Psoas muscle (tissue), 7 donors: ENCODE measurements at regions not wholly inside any gene's neighbourhood (a gene's known extent, or its start where the extent isn't known, plus 50 kb on each side); places are given as distances from the start of the nearest gene placed in this dataset.

Source experiments
- ATAC-seq, 4 donors: fragments of 200-7000 bp; cut with Tn5 transposase; one replicate each; pipeline ENCODE4 v1.9.1; 2020; ENCODE audit warnings: moderate library complexity in 3 of 4, mild to moderate bottlenecking in 2 of 4
- DNase-seq, 2 donors: peaks; one replicate each; pipeline ENCODE4 v3.0.0-alpha.2; 2020
- H3K27ac ChIP-seq: fragments of 200-600 bp; one replicate; pipeline ENCODE4 v1.8.0; 2022
- H3K27me3 ChIP-seq, 3 donors: fragments of 200-600 bp in 1 of 3; one replicate each; pipeline versions ENCODE4 v1.6.1 to v1.8.0; 2013 to 2022; ENCODE audit warnings: low read length in 2 of 3, mild to moderate bottlenecking in 2 of 3, moderate library complexity in 1 of 3; ENCODE audit not compliant: insufficient read depth in 3 of 3
- H3K36me3 ChIP-seq, 2 donors: fragments of 200-600 bp in 1 of 2; one replicate each; pipeline versions ENCODE4 v1.6.1 to v1.8.0; 2013 to 2022; ENCODE audit warnings: low read depth in 1 of 2, mild to moderate bottlenecking in 1 of 2, moderate library complexity in 1 of 2; ENCODE audit not compliant: insufficient read depth in 1 of 2
- H3K4me1 ChIP-seq: fragments of 200-600 bp; one replicate; pipeline ENCODE4 v1.8.0; 2022
- H3K4me3 ChIP-seq: fragments of 200-600 bp; one replicate; pipeline ENCODE4 v1.8.0; 2022; ENCODE audit warnings: mild to moderate bottlenecking
- H3K9me3 ChIP-seq: fragments of 200-600 bp; one replicate; pipeline ENCODE4 v1.8.0; 2022
- WGBS, 3 donors: extraction: QIAGEN DNeasy Blood & Tissue Kit; methylation state at CpG; one replicate each; pipeline versions ENCODE4 v1.1.6 to v1.1.7; 2013; 5-methylcytosine and 5-hydroxymethylcytosine counted together
- intact Hi-C, 2 donors: fragments of 100-400 bp; cut with DNase I; formaldehyde crosslinking; loops; one replicate each; pipeline versions ENCODE4 v1.11.0 to v1.14.2; 2022
- TF ChIP-seq, protein P1 (sequence below): fragments of 200-600 bp; IDR thresholded peaks from one replicate; pipeline ENCODE4 v1.8.0; 2022; ENCODE audit warnings: antibody characterized with exemption
- donor health status: healthy with polysubstance abuse.
- donor health status: DM: no; HTN: no; CAD: no; lungs with moderate emphysema.
- donor health status: Bipolar disorder and iron deficiency.
- donor health status: healthy.
- donor health status: DM: yes; HTN: yes; CAD: no.
- donor health status: DM: no; HTN: no; CAD: no.
- donor health status: DM: yes; HTN: yes; CAD: no.

GRCh38 chr13:99704390-99704789 lies 203.1 kb downstream of the TM9SF2 start:
- Histone ChIP-seq H3K27me3 (no peaks in the 10 kb centered on the region), H3K9me3 (no peaks in the 10 kb centered on the region), H3K4me3 (no peak overlapping the region), H3K4me1 (no peaks in the 10 kb centered on the region), H3K27ac (no peak overlapping the region), H3K36me3 (no peaks in the 10 kb centered on the region)
- TF ChIP-seq, protein P1, sequence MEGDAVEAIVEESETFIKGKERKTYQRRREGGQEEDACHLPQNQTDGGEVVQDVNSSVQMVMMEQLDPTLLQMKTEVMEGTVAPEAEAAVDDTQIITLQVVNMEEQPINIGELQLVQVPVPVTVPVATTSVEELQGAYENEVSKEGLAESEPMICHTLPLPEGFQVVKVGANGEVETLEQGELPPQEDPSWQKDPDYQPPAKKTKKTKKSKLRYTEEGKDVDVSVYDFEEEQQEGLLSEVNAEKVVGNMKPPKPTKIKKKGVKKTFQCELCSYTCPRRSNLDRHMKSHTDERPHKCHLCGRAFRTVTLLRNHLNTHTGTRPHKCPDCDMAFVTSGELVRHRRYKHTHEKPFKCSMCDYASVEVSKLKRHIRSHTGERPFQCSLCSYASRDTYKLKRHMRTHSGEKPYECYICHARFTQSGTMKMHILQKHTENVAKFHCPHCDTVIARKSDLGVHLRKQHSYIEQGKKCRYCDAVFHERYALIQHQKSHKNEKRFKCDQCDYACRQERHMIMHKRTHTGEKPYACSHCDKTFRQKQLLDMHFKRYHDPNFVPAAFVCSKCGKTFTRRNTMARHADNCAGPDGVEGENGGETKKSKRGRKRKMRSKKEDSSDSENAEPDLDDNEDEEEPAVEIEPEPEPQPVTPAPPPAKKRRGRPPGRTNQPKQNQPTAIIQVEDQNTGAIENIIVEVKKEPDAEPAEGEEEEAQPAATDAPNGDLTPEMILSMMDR: no peak
- no peak for ATAC-seq
- intact Hi-C loops: no loop called here
- WGBS, 3 donors: 73 to 76% (median 75%) methylated on average over 4 of the region's 4 CpGs
- no peak for DNase-seq

- intact Hi-C loops: no loop called here
- Histone ChIP-seq H3K27ac (no peak overlapping the region), H3K4me3 (no peak overlapping the region), H3K9me3 (no peaks in the 10 kb centered on the region), H3K36me3 (no peaks in the 10 kb centered on the region), H3K27me3 (no peaks in the 10 kb centered on the region), H3K4me1 (no peaks in the 10 kb centered on the region)
- no peak for DNase-seq
- TF ChIP-seq, protein P1: no peak
- no peak for ATAC-seq
Measured at GRCh38 chr13:99703908-99704307, 202.6 kb downstream of the TM9SF2 start.

DNA sequence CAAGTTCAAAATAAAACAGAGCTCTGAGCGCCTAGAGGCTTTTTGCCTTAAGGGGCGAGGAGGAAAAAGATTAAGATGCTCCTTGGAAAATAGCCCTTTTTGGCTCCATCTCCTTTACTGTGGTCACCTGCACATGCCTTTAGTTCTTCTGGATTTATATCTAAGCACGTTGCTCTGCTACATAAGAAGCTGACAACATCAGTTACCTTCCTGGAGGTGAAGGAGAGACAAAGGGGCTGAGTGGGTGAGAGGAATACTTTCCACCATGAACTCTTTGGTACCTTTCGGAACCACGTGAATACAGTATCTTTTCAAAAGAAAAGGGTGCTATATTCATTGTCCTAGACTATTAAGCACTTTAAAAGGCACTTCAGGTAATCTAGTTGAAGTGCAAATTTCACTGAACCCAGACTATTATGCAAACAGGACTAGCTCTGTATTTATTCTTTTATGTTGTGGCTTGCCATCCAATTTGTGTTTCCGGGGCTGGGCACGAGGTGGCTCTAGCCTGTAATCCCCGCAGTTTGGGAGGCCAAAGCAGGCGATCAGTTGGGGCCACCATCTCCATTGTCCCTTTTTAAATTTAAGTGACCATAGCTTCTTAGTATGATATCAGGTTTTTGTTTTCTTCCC lies 201.5 kb downstream of the TM9SF2 start:
- TF ChIP-seq, protein P1: no peak
- DNase-seq: no peak
- Histone ChIP-seq H3K36me3 (no peaks in the 10 kb centered on the region), H3K9me3 (no peaks in the 10 kb centered on the region), H3K4me1 (no peaks in the 10 kb centered on the region), H3K27ac (no peak overlapping the region), H3K27me3 (no peaks in the 10 kb centered on the region), H3K4me3 (no peak overlapping the region)
- no peak for ATAC-seq
- WGBS, 3 donors: 69 to 71% (median 70%) methylated on average over 9 of the region's 9 CpGs
- intact Hi-C loops: no loop called here

DNA sequence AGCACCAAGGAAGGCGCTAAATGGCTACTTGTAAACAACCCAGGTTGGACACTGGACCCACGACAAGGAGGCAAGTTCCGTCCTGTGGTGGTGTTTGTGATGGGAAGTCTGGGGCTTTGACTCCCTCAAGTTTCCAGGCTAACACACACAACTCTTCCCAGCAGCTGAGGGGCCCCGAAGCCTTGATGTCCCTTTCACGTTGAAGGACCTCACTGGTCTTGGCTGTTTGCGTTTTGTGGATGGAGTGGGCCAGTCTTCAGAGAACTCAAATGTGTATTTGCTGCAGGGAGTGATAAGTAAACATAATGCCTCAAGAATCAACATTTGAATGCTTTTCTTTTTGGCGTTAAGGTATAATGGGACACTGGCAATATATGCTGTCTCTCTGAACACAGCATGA lies 199.2 kb downstream of the TM9SF2 start:
- H3K27me3 ChIP-seq: no peaks in the 10 kb centered on the region
- no peaks in the 10 kb centered on the region for H3K9me3 ChIP-seq
- intact Hi-C loops: no loop called here
- ATAC-seq: no peak
- H3K36me3 ChIP-seq: no peaks in the 10 kb centered on the region
- no peak overlapping the region for H3K27ac ChIP-seq
- 81 to 88% (median 84%) methylated on average over 7 of the region's 7 CpGs for WGBS, 3 donors
- TF ChIP-seq, protein P1: no peak
- DNase-seq: no peak
- H3K4me3 ChIP-seq: no peak overlapping the region
- no peaks in the 10 kb centered on the region for H3K4me1 ChIP-seq

GRCh38 chr13:99698816-99699099 lies 197.5 kb downstream of the TM9SF2 start:
- no peaks in the 10 kb centered on the region for H3K36me3 ChIP-seq
- TF ChIP-seq, protein P1: no peak
- no peak overlapping the region for H3K27ac ChIP-seq
- DNase-seq (no peak), ATAC-seq (no peak)
- H3K4me1 ChIP-seq: no peaks in the 10 kb centered on the region
- intact Hi-C loops: no loop called here
- H3K4me3 ChIP-seq: no peak overlapping the region
- 61 to 71% (median 62%) methylated on average over 3 of the region's 3 CpGs for WGBS, 3 donors
- H3K9me3 ChIP-seq: no peaks in the 10 kb centered on the region
- H3K27me3 ChIP-seq: no peaks in the 10 kb centered on the region
